Right hindlimb (tissue), 1 donor: ENCODE measurements at regions not wholly inside any gene's neighbourhood (a gene's known extent, or its start where the extent isn't known, plus 50 kb on each side); places are given as distances from the start of the nearest gene placed in this dataset.

ENCODE experiments used
- DNase-seq: peaks from one replicate; pipeline ENCODE4 v3.0.0-alpha.2; 2018

DNA sequence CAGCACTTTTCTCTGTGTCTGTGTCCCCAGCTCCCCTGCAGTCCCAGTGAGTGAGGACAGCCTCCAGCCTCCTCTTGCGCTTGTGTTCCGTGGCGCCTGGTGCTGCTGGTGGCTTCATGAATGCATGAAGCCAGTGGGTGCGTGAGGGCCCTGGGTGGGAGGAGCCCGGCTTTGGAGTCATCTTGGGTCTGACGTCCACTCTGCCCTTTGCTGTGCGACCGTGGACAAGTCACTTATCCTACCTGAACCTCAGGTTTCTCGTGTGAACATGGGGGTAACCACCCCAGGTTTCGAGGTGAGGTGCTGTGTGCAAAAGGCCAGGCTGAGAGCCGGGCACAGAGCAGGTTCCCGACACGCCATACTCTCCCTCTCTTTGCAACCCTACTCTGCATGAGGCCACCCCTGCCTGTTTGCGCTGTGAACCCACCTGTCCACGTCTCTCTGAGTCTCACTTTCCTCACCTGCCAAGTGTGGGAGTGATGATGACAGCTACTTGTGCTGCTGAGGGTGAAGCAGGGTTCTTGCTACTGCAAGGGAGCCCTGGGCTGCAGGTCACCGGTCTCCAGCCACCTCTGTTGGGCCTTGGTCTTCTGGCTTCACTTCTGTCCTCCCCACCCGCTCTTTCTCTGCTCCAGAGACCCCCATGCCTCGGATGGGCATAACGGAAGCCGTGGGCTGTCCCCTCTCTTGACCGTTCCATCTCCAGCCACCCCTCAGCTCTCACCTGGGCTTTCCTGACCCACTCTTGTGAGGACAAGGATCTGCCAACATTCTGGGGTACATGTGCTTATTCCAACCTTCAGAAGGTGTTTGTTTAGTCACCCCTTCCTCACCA is 537.6 kb downstream of the TBC1D22A start:
- DNase-seq = no peak

DNA sequence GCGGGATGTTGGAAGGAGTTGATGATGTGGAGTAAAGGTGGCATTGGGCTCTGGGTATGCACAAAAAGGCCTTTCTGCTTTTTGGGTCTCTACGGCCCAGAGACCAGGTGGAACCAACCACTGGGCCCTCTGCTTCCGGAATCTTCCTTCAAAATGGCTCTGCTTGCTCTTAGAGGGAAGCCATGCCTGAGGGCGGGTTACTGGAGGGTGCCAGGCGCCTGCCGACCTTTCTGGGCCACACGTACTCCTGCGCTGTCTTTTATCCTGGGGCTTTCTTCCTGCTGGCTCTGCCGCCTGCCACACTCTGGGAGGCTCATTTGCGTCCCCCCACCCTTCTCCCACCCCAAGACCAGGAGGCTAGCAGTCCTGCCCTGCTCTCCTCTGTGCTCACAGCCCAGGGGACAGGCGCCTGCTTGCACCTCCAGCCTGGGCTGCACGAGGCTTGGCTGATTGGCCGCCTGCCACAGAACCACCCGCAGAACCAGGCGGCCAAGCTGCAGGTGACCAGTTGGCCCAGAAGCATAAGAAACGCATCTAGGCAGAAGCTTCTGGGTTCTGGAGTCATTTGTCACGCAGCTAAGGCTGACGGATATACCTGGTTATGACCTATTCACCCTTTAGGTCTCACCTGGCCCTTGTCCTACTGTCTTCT is 536.9 kb downstream of the TBC1D22A start:
- no peak for DNase-seq

DNA sequence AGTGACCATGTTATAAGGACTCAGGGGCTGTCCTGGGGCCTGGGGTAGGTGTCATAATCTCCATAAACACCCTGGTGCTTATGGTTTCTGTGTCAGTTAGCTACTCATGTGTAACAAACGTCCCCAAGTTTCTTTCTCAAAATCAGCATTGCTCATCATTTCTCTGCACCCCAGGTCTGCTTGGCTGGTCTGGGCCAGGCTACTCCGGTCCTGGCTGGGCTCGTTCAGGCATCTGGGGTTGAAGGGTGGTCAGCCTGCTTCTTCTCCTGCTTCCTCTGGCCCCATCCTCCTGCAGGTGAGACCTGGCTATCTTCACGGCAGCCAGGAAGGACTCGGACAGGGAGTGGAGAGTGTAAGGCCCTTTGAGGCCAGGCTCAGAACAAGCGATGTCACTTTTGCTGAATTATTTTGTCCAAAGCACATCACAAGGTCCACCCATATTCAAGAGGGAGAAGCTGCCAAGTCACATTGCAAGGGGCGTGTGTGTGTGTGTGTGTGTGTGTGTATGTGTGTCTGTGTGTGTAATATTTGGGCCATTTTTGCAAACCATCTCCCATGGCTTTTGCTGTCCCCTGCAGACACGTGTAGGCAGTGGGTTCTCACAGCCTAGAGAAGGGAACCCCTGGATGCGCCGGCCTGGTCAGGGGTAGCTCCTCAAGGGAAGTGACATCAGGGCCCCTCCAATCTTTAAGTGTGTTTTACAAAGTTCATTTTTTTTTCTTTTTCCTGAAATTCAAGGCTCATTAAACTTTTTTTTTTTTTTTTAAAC is 535.8 kb downstream of the TBC1D22A start:
- DNase-seq = no peak

DNA sequence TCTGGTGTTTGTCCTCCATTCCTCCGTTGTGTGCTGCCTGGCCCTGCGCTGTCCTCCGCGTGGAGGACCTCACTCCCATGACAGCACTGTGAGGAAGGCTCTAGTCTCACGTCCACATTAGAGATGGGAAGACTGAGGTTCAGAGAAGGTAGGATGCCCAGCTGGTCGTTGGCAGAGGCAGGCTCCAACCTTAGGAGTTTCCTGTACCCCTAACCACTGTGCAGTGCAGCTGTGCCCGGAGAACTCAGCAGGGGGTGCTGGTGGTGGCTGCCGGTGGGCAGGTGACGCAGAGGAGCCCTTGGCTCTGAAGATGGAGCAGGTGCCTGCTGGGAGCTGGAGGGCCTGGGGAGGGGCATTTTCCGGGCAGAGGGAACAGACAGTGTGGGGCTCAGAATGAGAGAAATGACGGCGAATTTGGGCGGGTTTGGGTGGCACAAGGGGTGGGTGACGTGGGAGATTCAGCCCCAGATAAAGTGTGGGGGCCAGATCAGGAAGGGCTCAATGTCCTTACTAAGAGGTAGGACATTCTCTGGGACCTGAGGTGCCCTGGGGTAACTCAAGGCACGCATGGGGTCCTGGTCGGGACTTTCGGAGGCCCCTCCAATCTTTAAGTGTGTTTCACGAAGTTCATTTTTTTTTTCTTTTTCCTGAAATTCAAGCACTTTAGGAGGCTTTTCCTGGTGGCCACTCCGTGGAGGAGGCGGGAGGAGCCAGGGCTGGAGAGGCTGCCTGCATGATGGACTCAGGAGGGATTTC is 535.0 kb downstream of the TBC1D22A start:
- no peak for DNase-seq

DNA sequence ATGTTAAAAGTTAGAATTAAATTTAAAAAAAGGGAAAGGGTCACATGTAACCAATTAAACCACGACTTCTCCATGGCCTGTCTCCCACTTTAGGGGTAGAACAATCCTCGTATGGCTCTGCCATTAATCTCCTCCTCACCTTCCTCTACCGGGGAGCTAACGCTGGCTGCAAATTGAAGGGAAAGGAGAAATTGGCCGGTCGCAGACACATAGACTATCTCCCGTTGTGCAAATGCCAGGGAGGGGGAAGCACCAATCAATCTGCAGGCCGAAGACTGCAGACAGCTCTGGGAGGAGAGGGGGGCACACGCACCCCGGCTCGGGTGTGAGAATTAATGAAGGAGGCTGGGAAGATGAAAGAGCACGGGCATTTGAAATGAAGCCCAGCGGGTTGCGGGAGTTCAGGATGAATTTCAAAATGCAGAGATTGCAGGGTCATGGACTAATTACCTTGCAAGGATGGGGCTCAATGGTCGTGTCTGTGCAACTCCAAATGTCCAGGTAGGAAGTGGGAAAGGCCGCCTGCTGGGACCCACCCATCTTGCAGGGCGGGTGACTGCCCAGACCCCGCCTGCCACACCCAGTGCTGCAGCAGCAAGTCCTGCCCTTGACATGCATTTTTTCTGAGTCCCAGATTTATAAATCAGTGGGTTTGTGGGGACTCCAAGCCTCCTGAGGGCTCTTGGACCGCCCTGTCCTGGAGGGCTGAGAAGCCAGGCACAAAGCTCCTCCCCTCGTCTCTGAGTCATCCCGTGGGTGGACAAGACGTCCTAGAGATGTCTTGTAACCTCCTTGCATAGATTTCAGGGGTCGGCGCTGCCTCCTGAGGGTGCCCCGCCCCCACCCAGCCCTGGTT is 534.2 kb downstream of the TBC1D22A start:
- no peak for DNase-seq

DNA sequence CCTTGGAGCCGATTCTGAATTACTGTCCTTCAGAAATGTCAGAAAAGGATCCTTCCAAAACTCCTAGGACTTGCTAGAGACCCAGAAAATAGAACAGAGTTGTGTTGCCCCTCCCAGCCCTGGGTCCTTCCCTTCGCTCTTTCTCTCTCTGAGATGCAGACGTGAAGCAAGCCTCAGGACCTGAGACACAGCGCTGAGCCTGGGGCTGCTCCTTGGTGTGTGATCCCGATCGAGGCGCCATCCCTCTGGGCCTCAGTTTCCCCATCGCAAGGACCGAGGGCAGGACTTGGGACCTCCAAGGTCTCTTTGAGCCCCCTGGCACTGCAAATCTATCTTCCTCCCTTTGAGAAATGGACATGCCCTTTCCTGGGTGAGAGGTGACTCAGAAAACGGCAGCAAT is 533.5 kb downstream of the TBC1D22A start:
- DNase-seq = no peak

DNA sequence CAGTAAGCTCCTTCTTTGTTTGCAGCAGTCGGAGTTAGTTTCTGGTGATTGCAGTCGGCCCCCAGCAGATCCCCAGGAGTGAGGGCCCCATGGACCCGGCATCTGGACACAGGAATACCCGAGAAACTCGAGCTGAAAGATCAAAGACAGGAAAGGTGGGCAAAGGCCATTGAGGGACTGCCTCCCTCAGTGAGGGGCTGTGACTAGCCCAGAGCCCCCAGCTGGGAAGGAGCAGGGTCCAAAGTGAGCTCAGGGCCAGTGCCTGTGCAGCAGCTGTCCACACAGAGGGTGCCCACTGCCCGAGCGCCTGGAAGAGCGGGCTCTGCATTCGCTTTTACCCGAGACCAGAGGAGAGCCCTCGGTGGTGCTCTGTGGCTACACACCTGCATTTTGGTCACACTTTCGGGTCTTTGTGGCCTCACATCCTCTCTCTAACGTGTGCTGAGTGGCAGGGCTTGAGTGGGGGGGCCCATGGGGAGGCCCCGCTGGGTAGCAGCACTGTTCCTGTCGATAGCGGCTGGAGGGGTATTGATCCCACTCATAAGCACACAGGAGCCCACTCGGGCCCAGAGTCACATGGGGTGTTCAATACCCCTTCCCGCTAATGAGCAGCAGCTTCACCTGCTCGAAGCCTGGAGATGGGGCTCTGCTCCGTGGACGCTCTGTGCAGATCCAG is 532.9 kb downstream of the TBC1D22A start:
- DNase-seq = no peak

DNA sequence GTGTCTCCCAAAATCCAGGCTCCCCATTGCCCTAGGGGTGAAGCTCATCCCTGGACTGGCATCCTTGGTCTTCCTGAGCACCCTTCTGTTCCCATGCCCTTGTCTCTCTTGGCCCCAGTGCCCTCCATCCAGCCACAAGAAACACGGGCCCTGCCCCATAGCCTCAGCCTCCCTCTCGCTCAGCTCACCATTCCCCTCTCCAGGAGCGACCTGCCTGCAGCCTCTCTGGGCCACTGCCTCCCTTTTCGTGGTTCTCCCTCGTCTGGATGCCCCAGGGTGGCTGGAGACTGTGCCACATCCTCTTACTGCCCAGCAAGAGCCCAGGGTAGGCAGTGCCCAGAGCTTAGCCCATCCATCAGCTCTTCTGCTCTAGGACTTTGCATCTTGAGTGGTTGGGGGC is 532.1 kb downstream of the TBC1D22A start:
- DNase-seq = no peak

DNA sequence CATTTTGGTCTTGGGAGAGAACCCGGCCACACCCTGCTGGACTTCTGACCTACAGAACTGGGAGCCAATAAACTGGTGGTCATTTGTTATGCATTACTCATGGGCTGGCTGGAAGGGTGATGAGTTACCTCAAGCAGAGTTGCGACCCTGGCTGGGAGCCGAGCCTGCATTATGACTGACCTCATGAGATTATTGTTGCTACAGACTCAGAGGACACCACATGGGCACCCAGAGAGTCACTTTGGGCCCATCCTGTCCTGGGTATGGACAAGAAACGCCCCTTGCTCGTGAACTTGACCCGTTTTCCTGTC is 531.7 kb downstream of the TBC1D22A start:
- DNase-seq = no peak

DNA sequence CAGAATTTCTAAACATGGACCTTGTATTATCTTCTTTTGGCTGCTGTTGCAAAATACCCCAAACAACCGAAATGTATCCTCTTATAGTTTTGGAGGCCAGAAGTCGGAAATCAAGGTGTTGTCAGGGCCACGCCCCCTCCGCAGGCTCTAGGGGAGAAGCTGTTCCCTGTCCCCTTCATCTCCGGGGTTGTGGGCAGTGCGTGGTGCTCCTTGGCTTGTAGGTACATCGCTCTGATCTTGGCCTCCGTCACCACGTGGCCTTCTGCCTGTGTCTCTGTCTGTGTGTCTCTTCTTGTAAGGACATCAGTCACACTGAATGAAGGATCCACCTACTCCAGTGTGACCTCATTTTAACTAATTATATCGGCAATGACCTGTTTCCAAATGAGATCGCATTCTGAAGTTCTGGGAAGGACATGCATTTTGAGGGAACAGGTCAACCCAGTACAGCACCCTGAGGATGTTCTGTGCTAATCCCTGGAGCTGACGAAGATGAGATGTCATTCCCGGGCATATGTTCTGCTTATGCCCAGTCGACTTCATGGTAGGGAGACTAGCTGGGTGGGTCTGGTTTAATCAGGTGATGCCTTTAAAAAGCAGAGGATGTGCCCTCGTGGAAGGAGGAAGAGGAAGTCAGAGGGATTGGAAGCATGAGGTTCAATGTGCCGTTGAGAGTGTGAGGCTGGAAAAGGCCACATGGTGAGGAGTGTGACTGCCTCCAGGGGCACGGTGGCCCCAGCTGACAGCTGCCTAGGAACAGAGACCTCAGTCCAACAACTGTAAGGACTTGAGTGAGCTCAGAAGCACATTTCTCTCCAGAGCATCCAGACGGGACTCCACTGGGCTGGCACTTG is 531.1 kb downstream of the TBC1D22A start:
- DNase-seq = no peak

DNA sequence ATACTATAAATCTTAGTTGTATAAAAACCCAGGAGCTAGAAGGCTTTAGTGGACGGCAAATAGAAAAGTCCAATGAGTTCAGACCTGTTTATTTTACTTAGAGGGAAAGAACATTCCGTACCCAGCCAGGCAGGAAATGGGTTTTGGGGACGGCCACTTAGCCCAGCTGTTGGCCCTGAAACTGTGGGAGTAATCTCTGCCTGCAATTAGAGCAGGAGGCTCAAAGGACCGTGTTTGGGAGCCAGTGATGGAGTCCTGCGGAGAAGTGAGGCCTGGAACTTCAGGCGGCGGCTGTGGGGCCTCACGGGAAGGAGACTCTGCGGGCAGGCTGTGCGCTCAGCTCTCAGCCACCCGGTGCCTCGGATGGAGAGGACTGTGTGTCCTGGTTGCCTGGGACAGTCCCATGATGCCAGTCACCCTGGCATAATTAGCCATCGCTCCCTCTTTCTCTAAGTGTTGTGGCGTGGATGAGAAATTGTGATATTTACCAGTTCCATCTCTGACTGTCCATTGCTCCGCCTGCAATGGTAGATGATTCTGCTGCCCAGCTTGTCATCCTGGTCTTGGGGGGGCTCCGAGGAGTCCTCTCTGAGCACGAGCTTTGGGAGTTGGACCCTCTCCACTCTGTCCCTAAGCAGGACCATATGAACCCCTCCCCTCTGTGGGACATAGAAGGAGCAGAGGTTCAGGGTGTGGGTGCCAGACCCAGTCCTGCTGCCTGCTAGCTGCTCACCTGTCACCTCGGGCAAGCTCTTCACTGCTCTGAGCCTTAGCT is 530.3 kb downstream of the TBC1D22A start:
- no peak for DNase-seq

DNA sequence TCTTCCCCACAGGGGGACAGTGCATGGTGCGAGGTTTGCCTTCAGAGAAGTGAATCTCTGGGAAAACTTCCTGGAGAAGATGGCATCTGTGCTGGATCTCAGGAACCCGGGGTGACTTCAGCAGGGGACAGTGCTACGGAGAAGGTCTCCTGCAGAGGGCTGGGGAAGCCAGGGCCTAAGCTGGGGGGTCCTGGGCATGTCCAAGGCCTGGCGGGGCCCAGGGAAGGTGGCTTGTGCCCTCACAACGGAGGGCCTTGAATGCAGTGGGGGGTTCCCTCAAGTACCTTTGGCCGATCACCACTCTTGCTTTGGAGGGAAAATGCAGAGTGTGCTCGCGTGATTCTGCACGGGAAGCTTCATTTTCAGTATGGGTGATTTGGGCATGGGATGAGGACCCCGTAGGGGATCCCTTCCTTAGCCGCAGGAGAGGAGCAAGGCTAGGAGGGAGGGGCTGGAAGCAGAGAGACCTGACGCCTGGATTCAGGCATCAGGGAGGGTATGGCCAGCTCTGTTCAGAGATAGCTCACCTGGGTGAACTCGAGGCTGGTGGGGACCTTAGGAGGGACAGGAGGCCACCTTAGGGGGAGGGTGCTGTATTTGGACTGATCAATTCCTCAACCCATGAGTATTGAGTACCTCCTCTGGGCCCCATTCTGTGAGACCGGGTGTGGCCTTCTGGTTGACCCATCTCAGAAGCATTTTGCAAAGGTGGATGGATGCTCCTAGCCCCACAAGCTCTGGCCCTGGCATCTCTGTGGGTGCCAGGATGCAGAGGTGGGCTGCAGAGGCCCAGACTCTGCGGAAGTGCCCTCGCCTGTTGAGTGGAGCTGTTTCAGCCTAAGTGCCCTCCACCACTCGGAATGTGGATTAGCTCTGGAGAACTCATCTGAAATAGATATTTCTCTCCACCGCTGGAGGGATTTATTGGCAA is 529.4 kb downstream of the TBC1D22A start:
- DNase-seq = no peak

DNA sequence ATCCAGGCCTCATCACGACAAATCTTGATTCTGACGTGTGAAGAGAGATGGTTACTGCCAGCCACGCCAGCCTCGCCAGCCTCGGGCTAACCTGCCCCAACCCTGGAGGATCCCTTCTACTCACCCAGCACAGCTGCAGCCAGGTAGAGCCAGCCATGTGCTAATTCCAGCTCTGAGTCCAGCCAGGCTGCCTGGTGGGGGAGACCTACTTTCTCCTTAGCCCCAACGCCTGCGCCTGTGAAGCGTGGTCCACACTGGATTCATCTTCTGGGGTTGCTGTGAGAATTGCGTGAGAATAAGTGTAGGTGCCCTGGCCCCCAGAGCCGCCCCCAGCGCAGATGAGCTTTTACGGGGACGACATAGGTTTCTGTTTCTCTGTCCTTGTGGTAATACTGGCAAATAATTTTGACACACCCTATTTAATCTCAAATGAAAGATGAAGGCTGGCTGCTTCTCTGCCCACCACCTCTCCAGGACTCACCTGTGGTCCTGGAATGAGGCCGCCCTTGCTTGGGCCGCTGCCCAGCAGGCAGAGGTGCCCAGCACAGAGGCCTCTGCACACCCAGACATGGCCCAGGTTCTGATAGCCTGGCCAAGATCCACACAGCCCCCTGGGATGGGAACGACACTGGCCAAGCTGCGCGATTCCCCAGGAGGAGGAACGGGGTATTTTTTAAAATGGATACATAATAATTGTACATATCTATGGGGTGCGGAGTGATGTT is 528.4 kb downstream of the TBC1D22A start:
- DNase-seq = no peak

DNA sequence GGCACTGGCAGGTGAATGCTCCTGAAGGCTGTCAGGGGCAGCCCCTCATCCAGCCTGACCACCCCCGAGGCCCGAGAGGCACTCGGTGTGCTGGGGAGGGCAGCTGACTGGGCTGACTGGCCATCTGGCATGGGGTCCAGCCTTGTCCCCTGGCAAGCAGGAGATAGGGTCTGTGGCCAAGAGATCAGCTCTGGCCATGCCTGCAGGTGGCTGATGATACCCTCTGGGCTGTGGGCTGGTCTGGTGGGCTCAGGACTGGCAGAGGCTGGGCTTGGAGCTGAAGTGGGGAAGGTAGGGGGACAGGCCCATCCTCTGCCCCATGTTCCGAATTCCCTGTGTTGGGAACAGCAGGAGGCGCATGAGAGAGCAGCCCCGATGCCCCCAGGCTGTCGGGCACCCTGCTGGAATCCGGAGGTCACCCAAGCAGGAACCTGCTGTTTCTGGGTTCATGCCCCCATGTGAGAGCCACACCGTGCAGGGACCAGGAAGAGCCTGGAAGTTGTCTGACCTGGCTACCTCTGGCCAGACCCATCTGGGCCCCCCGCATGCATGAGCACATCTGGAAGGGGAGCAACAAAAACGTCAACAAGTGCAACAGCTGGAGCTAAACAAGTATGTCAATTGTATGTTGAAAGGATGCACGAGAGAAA is 527.0 kb downstream of the TBC1D22A start:
- no peak for DNase-seq

DNA sequence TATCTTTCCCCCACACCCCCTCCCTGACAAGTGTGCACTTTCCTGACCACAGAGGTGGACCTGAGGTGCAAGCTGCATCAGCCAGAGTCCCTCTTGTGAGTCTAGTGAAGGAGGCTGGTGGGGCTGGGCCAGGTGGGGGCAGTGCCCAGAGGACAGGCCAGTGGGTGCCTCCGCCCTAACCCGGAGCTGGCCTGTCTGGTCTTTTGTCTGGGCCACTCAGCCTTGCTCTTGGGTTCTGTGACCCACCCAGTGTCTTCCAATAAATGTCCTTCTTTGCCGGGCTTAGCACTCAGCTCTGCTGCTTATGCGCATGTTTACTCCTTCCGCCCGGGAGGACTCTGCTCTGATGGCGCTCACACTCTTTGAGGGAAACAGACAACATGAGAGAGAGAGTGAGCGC is 526.2 kb downstream of the TBC1D22A start:
- no peak for DNase-seq

DNA sequence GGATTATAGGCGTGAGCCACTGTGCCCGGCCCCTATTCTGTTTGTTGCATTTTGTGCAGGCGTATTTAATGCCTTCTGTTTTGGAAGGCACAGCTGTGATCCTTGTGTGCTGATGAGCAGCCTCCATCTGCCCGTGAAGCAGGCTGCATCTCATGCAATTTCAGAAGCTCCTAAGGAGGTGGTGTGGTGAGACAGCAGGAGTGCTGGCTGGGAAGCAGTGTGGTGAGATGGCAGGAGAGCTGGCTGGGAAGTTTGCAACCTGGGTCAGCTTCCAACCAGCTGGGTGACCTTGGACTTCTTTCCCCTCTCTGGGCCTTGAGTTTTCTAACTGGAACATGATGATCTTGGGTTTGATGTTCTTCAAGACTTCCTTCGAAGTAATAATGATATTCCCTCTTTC is 525.1 kb downstream of the TBC1D22A start:
- no peak for DNase-seq

DNA sequence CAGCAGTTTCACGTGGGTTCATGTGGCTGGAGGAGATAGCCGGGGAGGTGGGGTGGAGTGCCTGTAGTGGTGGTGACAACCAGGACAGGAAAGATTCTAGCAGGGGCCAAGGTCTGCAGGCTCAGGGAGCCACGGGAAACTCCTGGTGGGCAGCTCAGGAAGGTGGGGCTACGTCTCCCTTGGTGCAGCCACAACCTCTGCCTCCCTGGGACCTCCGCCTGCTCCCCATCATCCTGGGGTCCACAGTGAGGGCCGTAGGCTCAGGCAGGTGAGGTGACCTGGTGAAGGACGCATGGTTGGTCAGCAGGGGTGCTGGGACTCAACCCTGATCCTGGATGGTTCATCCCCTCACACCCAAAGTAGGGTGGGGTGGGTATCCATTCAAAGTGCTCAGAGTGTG is 524.1 kb downstream of the TBC1D22A start:
- no peak for DNase-seq
